Spleen (tissue), 11 donors: ENCODE measurements at regions not wholly inside any gene's neighbourhood (a gene's known extent, or its start where the extent isn't known, plus 50 kb on each side); places are given as distances from the start of the nearest gene placed in this dataset.

ENCODE experiments used
- DNase-seq: peaks from one replicate; pipeline ENCODE4 v3.0.0-alpha.2; 2020
- H3K27ac ChIP-seq, 8 donors: fragments of 200-600 bp; sonication (generic) in 7 of 8; 1 replicate in 4 of 8; 2 replicates in 4 of 8; pipeline versions ENCODE4 v1.5.0 to v1.8.0; 2016 to 2021; ENCODE audit warnings: inconsistent platforms in 4 of 8, mild to moderate bottlenecking in 4 of 8, moderate library complexity in 1 of 8
- H3K27me3 ChIP-seq, 7 donors: fragments of 200-600 bp; sonication (generic) in 6 of 7; replicated peaks in 1 of 7; 1 replicate in 4 of 7; 2 replicates in 3 of 7; pipeline versions ENCODE4 v1.5.0 to v1.8.0; 2016 to 2021; ENCODE audit warnings: inconsistent platforms in 3 of 7, mild to moderate bottlenecking in 1 of 7
- H3K36me3 ChIP-seq, 6 donors: fragments of 200-600 bp; sonication (generic) in 5 of 6; 1 replicate in 4 of 6; 2 replicates in 2 of 6; pipeline versions ENCODE4 v1.5.0 to v1.8.0; 2016 to 2021; ENCODE audit warnings: inconsistent platforms in 2 of 6
- H3K4me1 ChIP-seq, 6 donors: fragments of 200-600 bp; sonication (generic) in 5 of 6; 1 replicate in 3 of 6; 2 replicates in 3 of 6; pipeline versions ENCODE4 v1.5.0 to v1.8.0; 2016 to 2021; ENCODE audit warnings: inconsistent platforms in 3 of 6
- H3K4me3 ChIP-seq, 8 donors: fragments of 200-600 bp; sonication (generic) in 7 of 8; 1 replicate in 4 of 8; 2 replicates in 4 of 8; pipeline versions ENCODE4 v1.5.0 to v1.8.0; 2016 to 2021; ENCODE audit warnings: inconsistent platforms in 4 of 8, mild to moderate bottlenecking in 4 of 8, moderate library complexity in 2 of 8
- H3K9me3 ChIP-seq, 8 donors: fragments of 200-600 bp; sonication (generic) in 7 of 8; 1 replicate in 4 of 8; 2 replicates in 4 of 8; pipeline versions ENCODE4 v1.5.0 to v1.8.0; 2016 to 2021; ENCODE audit warnings: inconsistent platforms in 4 of 8
- CTCF ChIP-seq, 11 experiments: fragments of 200-600 bp in 7 of 11; fragments of 450-650 bp in 4 of 11; sonication (generic) in 4 of 11; IDR thresholded peaks in 8 of 11; conservative IDR thresholded peaks in 3 of 11; 1 replicate in 7 of 11; 2 replicates in 4 of 11; pipeline versions ENCODE4 v1.4.0 to v1.8.0; 2016 to 2021; ENCODE audit warnings: antibody characterized with exemption in 11 of 11, inconsistent platforms in 4 of 11, mild to moderate bottlenecking in 1 of 11
- POLR2A ChIP-seq, 3 donors: fragments of 450-650 bp; IDR thresholded peaks; one replicate each; pipeline ENCODE4 v1.5.1; 2017; ENCODE audit warnings: antibody characterized with exemption in 3 of 3, mild to moderate bottlenecking in 1 of 3
- POLR2AphosphoS5 ChIP-seq, 3 donors: sonication (generic); formaldehyde crosslinking; IDR thresholded peaks; one replicate each; pipeline ENCODE4 v1.5.1; 2017; ENCODE audit warnings: antibody characterized with exemption in 3 of 3
- WGBS, 5 donors: extraction: QIAGEN DNeasy Blood & Tissue Kit in 3 of 5; methylation state at CpG; one replicate each; pipeline versions ENCODE4 v1.1.5 to v1.1.7; 2013 to 2018; 5-methylcytosine and 5-hydroxymethylcytosine counted together
- intact Hi-C: fragments of 100-400 bp; cut with DNase I; formaldehyde crosslinking; loops from one replicate; pipeline ENCODE4 v1.15.0; 2023; ENCODE audit warnings: low total_unique reads
- donor health status: healthy with polysubstance abuse.
- donor health status: DM: no; HTN: no; CAD: no; lungs with moderate emphysema.
- donor health status: DM: no; HTN: no; CAD: no.
- donor health status: Bipolar disorder and iron deficiency.
- donor health status: healthy.
- donor health status: DM: no; HTN: no; CAD: no.
- donor health status: DM: yes; HTN: yes; CAD: no.

GRCh38 chr5:98585661-98586310 lies 187.7 kb upstream of the RGMB start:
- Histone ChIP-seq H3K9me3 (peaks cover 0 to 6% (median 0%) of the 10 kb centered on the region in 8 donors), H3K4me3 (no peak overlapping the region), H3K36me3 (no peaks in the 10 kb centered on the region), H3K27me3 (no peaks in the 10 kb centered on the region), H3K4me1 (no peaks in the 10 kb centered on the region), H3K27ac (no peak overlapping the region)
- TF ChIP-seq CTCF (IDR thresholded peaks at IDR 0.05 in 8 of 11, conservative IDR thresholded peaks at IDR 0.05 in 3 of 11) (no peak), POLR2AphosphoS5 (IDR thresholded peaks at IDR 0.05) (no peak), POLR2A (IDR thresholded peaks at IDR 0.05) (no peak)
- 57 to 63% (median 60%) methylated on average over 3 of the region's 3 CpGs for WGBS, 5 donors
- no peak for DNase-seq
- intact Hi-C loops, result no loop called here

- no peaks in the 10 kb centered on the region for H3K27me3 ChIP-seq
- no peak overlapping the region for H3K4me3 ChIP-seq
- no peak for DNase-seq
- no peaks in the 10 kb centered on the region for H3K36me3 ChIP-seq
- peaks cover 0 to 6% (median 0%) of the 10 kb centered on the region in 8 donors for H3K9me3 ChIP-seq
- TF ChIP-seq POLR2A (IDR thresholded peaks at IDR 0.05) (no peak), POLR2AphosphoS5 (IDR thresholded peaks at IDR 0.05) (no peak), CTCF (IDR thresholded peaks at IDR 0.05 in 8 of 11, conservative IDR thresholded peaks at IDR 0.05 in 3 of 11) (no peak)
- no peak overlapping the region for H3K27ac ChIP-seq
- no peaks in the 10 kb centered on the region for H3K4me1 ChIP-seq
- intact Hi-C loops, result no loop called here
- 58 to 84% (median 69%) methylated on average over 4 of the region's 4 CpGs for WGBS, 5 donors
Measured at GRCh38 chr5:98586581-98586980, 186.9 kb upstream of the RGMB start.

GRCh38 chr5:98587166-98587565 lies 186.3 kb upstream of the RGMB start:
- no peak for DNase-seq
- TF ChIP-seq POLR2A (IDR thresholded peaks at IDR 0.05) (no peak), CTCF (IDR thresholded peaks at IDR 0.05 in 8 of 11, conservative IDR thresholded peaks at IDR 0.05 in 3 of 11) (no peak), POLR2AphosphoS5 (IDR thresholded peaks at IDR 0.05) (no peak)
- H3K4me1 ChIP-seq, result no peaks in the 10 kb centered on the region
- no peaks in the 10 kb centered on the region for H3K27me3 ChIP-seq
- peaks cover 0 to 6% (median 0%) of the 10 kb centered on the region in 8 donors for H3K9me3 ChIP-seq
- no peaks in the 10 kb centered on the region for H3K36me3 ChIP-seq
- WGBS, 5 donors, result 66 to 79% (median 76%) methylated on average over 5 of the region's 5 CpGs
- no peak overlapping the region for H3K27ac ChIP-seq
- H3K4me3 ChIP-seq, result no peak overlapping the region
- intact Hi-C loops, result no loop called here

GRCh38 chr5:98588215-98588614 lies 185.2 kb upstream of the RGMB start:
- TF ChIP-seq POLR2A (IDR thresholded peaks at IDR 0.05) (no peak), CTCF (IDR thresholded peaks at IDR 0.05 in 8 of 11, conservative IDR thresholded peaks at IDR 0.05 in 3 of 11) (no peak), POLR2AphosphoS5 (IDR thresholded peaks at IDR 0.05) (no peak)
- Histone ChIP-seq H3K4me3 (no peak overlapping the region), H3K27me3 (no peaks in the 10 kb centered on the region), H3K36me3 (no peaks in the 10 kb centered on the region), H3K4me1 (no peaks in the 10 kb centered on the region), H3K27ac (no peak overlapping the region), H3K9me3 (peaks cover 0 to 6% (median 0%) of the 10 kb centered on the region in 8 donors)
- intact Hi-C loops, result no loop called here
- 54 to 63% (median 58%) methylated on average over 3 of the region's 3 CpGs for WGBS, 5 donors
- no peak for DNase-seq
